GM18507 (cell line): ENCODE measurements at regions not wholly inside any gene's neighbourhood (a gene's known extent, or its start where the extent isn't known, plus 50 kb on each side); places are given as distances from the start of the nearest gene placed in this dataset.
"Not testable (repeated sequence)": the region's sequence is repeated elsewhere in the genome, so short reads cannot be mapped to it uniquely, and the experiment has no call there.

Experiments used
- DNase-seq: peaks from one replicate; pipeline ENCODE4 v3.0.0; 2011; ENCODE audit warnings: low read depth; ENCODE audit not compliant: insufficient read length; ENCODE audit errors: extremely low spot score
- FAIRE-seq: peaks from 2 replicates; lab custom pipeline; 2011; peaks lifted over from hg19 to GRCh38; lab: Jason Lieb, UNC

- DNase-seq (no peak), FAIRE-seq (no peak)
Measured at GRCh38 chr12:90627180-90627896, 327.6 kb downstream of the CCER1 start.

GRCh38 chr12:90622431-90622830 is 332.5 kb downstream of the CCER1 start:
- FAIRE-seq (no peak), DNase-seq (no peak)

- DNase-seq (no peak), FAIRE-seq (no peak)
Measured at GRCh38 chr12:90621927-90622326, 333.0 kb downstream of the CCER1 start.

GRCh38 chr12:90619943-90620342 is 335.0 kb downstream of the CCER1 start:
- FAIRE-seq (no peak), DNase-seq (no peak)

- no peak for DNase-seq
- FAIRE-seq: no peak
Measured at GRCh38 chr12:90618586-90618985, 336.4 kb downstream of the CCER1 start.

- no peak for DNase-seq
- FAIRE-seq: no peak
Measured at GRCh38 chr12:90611891-90612290, 343.1 kb downstream of the CCER1 start.

GRCh38 chr12:90611048-90611447 is 343.9 kb downstream of the CCER1 start:
- DNase-seq (no peak), FAIRE-seq (no peak)

- DNase-seq (no peak), FAIRE-seq (no peak)
Measured at GRCh38 chr12:90593596-90594295, 361.2 kb downstream of the CCER1 start.

- FAIRE-seq: no peak
- DNase-seq: no peak
Measured at GRCh38 chr12:90589956-90590355, 365.0 kb downstream of the CCER1 start.

- DNase-seq (no peak), FAIRE-seq (no peak)
Measured at GRCh38 chr12:90585640-90586304, 369.2 kb downstream of the CCER1 start.

- FAIRE-seq (no peak), DNase-seq (no peak)
Measured at GRCh38 chr12:90576707-90577106, 378.3 kb downstream of the CCER1 start.

GRCh38 chr12:90575995-90576394 is 379.0 kb downstream of the CCER1 start:
- FAIRE-seq (no peak), DNase-seq (no peak)

- FAIRE-seq (no peak), DNase-seq (no peak)
Measured at GRCh38 chr12:90574676-90575075, 380.3 kb downstream of the CCER1 start.

GRCh38 chr12:90572778-90573177 is 382.2 kb downstream of the CCER1 start:
- FAIRE-seq (no peak), DNase-seq (no peak)

GRCh38 chr12:90569685-90570084 is 385.3 kb downstream of the CCER1 start:
- DNase-seq (no peak), FAIRE-seq (no peak)

- no peak for FAIRE-seq
- DNase-seq: no peak
Measured at GRCh38 chr12:90562671-90563070, 392.3 kb downstream of the CCER1 start.

- FAIRE-seq (no peak), DNase-seq (no peak)
Measured at GRCh38 chr12:90548595-90548994, 406.4 kb downstream of the CCER1 start.

GRCh38 chr12:90546511-90546910 is 408.5 kb downstream of the CCER1 start:
- FAIRE-seq: no peak
- no peak for DNase-seq

- DNase-seq (no peak), FAIRE-seq (no peak)
Measured at GRCh38 chr12:90543841-90544240, 411.1 kb downstream of the CCER1 start.

- FAIRE-seq (no peak), DNase-seq (no peak)
Measured at GRCh38 chr12:90543374-90543773, 411.6 kb downstream of the CCER1 start.

- not testable (repeated sequence) for FAIRE-seq, DNase-seq
Measured at GRCh38 chr12:90542852-90543251, 412.1 kb downstream of the CCER1 start.
